Loucy (cell line): ENCODE measurements at regions not wholly inside any gene's neighbourhood (a gene's known extent, or its start where the extent isn't known, plus 50 kb on each side); places are given as distances from the start of the nearest gene placed in this dataset.

Experiments used
- EZH2phosphoT487 ChIP-seq: fragments of 200-600 bp; IDR thresholded peaks from 2 replicates; pipeline ENCODE4 v1.6.1; 2018; ENCODE audit warnings: antibody characterized with exemption, mild to moderate bottlenecking, moderate library complexity, borderline replicate concordance
- TF ChIP-seq, protein P1 (sequence below): fragments of 200-600 bp; sonication (generic); conservative IDR thresholded peaks from 2 replicates; pipeline ENCODE4 v1.5.1; 2014; ENCODE audit warnings: mild to moderate bottlenecking, antibody characterized with exemption, low read length

DNA sequence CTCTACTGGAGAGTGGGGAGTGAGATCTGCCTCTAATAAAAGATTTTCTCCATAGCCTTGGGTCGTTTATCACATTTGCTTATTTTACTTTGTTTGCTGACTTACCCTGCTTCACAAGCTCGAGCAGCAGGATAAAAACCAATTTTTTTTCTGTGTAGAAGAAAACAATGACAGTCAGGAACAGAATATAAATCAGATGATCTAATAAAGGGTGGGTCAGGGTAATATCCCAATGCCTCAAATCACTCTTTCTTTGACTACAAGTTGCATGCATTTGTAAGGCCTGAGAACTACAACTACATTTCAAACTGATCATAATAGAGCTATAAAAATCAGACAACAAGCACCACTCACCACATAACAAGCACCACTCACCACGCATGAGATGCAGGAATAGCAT is 174.4 kb upstream of the ADARB2 start:
- TF ChIP-seq, protein P1, sequence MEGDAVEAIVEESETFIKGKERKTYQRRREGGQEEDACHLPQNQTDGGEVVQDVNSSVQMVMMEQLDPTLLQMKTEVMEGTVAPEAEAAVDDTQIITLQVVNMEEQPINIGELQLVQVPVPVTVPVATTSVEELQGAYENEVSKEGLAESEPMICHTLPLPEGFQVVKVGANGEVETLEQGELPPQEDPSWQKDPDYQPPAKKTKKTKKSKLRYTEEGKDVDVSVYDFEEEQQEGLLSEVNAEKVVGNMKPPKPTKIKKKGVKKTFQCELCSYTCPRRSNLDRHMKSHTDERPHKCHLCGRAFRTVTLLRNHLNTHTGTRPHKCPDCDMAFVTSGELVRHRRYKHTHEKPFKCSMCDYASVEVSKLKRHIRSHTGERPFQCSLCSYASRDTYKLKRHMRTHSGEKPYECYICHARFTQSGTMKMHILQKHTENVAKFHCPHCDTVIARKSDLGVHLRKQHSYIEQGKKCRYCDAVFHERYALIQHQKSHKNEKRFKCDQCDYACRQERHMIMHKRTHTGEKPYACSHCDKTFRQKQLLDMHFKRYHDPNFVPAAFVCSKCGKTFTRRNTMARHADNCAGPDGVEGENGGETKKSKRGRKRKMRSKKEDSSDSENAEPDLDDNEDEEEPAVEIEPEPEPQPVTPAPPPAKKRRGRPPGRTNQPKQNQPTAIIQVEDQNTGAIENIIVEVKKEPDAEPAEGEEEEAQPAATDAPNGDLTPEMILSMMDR, result no peak
- TF ChIP-seq EZH2phosphoT487, result no peak
